NCI-H146 treated with DMSO at 0.1 percent for 48 hours (cell line): ENCODE measurements at regions not wholly inside any gene's neighbourhood (a gene's known extent, or its start where the extent isn't known, plus 50 kb on each side); places are given as distances from the start of the nearest gene placed in this dataset.

Experiments used
- DNase-seq: peaks from one replicate; lab custom pipeline; 2025; ENCODE audit not compliant: unreplicated experiment; lab: John Stamatoyannopoulos, UW

- DNase-seq, result no peak
Observed at GRCh38 chr11:81072273-81072672, 1631.4 kb upstream of the TENM4 start.

GRCh38 chr11:81071606-81072005 is 1630.8 kb upstream of the TENM4 start:
- no peak for DNase-seq

- no peak for DNase-seq
Observed at GRCh38 chr11:81070948-81071347, 1630.1 kb upstream of the TENM4 start.

GRCh38 chr11:81059356-81059755 is 1618.5 kb upstream of the TENM4 start:
- DNase-seq, result no peak

GRCh38 chr11:81052344-81053158 is 1611.7 kb upstream of the TENM4 start:
- DNase-seq, result no peak

- DNase-seq, result no peak
Observed at GRCh38 chr11:81039916-81040524, 1599.2 kb upstream of the TENM4 start.

- no peak for DNase-seq
Observed at GRCh38 chr11:81036168-81036870, 1595.5 kb upstream of the TENM4 start.

- no peak for DNase-seq
Observed at GRCh38 chr11:81033779-81034540, 1593.1 kb upstream of the TENM4 start.

- DNase-seq, result no peak
Observed at GRCh38 chr11:81032906-81033305, 1592.1 kb upstream of the TENM4 start.

- DNase-seq, result no peak
Observed at GRCh38 chr11:81030186-81030585, 1589.4 kb upstream of the TENM4 start.

GRCh38 chr11:81026032-81026431 is 1585.2 kb upstream of the TENM4 start:
- DNase-seq, result no peak

GRCh38 chr11:81022057-81022456 is 1581.2 kb upstream of the TENM4 start:
- DNase-seq, result no peak

- DNase-seq, result no peak
Observed at GRCh38 chr11:81010631-81011030, 1569.8 kb upstream of the TENM4 start.

GRCh38 chr11:81007046-81007445 is 1566.2 kb upstream of the TENM4 start:
- DNase-seq, result no peak

GRCh38 chr11:81005595-81005994 is 1564.8 kb upstream of the TENM4 start:
- no peak for DNase-seq

GRCh38 chr11:81004576-81004975 is 1563.7 kb upstream of the TENM4 start:
- no peak for DNase-seq

- DNase-seq, result no peak
Observed at GRCh38 chr11:81002374-81002773, 1561.5 kb upstream of the TENM4 start.

- DNase-seq, result no peak
Observed at GRCh38 chr11:81000735-81001134, 1559.9 kb upstream of the TENM4 start.

GRCh38 chr11:81000334-81000733 is 1559.5 kb upstream of the TENM4 start:
- no peak for DNase-seq

- DNase-seq, result no peak
Observed at GRCh38 chr11:80995523-80995922, 1554.7 kb upstream of the TENM4 start.

GRCh38 chr11:80993536-80993935 is 1552.7 kb upstream of the TENM4 start:
- no peak for DNase-seq
